Esophagus squamous epithelium (tissue), 4 donors: ENCODE measurements at regions not wholly inside any gene's neighbourhood (a gene's known extent, or its start where the extent isn't known, plus 50 kb on each side); places are given as distances from the start of the nearest gene placed in this dataset.

ENCODE experiments used
- CTCF ChIP-seq, 6 experiments: fragments of 450-650 bp in 4 of 6; fragments of 200-600 bp in 2 of 6; sonication (generic) in 2 of 6; IDR thresholded peaks; one replicate each; pipeline ENCODE4 v1.5.1; 2016 to 2019; ENCODE audit warnings: antibody characterized with exemption in 6 of 6, mild to moderate bottlenecking in 4 of 6, moderate library complexity in 4 of 6
- POLR2A ChIP-seq, 4 donors: fragments of 450-650 bp; IDR thresholded peaks; one replicate each; pipeline ENCODE4 v1.6.1; 2017; ENCODE audit warnings: antibody characterized with exemption in 4 of 4, mild to moderate bottlenecking in 4 of 4, moderate library complexity in 3 of 4

- TF ChIP-seq CTCF (IDR thresholded peaks at IDR 0.05) (no peak), POLR2A (IDR thresholded peaks at IDR 0.05) (no peak)
Observed at GRCh38 chr2:142813830-142814829, 63.3 kb upstream of the KYNU start.
